Activated naive CD4-positive, alpha-beta T cell treated with Interleukin-2 at 50 U/mL for 16 hours (primary cell): ENCODE measurements at regions not wholly inside any gene's neighbourhood (a gene's known extent, or its start where the extent isn't known, plus 50 kb on each side); places are given as distances from the start of the nearest gene placed in this dataset.

Experiments used
- DNase-seq: peaks from one replicate; pipeline ENCODE4 v3.0.0-alpha.2; 2020

- no peak for DNase-seq
Observed at GRCh38 chr9:115210699-115211098, 92.7 kb upstream of the TNC start.

GRCh38 chr9:115211413-115212124 lies 93.6 kb upstream of the TNC start:
- DNase-seq, result no peak

- no peak for DNase-seq
Observed at GRCh38 chr9:115212125-115212605, 94.2 kb upstream of the TNC start.

GRCh38 chr9:115212832-115213231 lies 94.9 kb upstream of the TNC start:
- no peak for DNase-seq

DNA sequence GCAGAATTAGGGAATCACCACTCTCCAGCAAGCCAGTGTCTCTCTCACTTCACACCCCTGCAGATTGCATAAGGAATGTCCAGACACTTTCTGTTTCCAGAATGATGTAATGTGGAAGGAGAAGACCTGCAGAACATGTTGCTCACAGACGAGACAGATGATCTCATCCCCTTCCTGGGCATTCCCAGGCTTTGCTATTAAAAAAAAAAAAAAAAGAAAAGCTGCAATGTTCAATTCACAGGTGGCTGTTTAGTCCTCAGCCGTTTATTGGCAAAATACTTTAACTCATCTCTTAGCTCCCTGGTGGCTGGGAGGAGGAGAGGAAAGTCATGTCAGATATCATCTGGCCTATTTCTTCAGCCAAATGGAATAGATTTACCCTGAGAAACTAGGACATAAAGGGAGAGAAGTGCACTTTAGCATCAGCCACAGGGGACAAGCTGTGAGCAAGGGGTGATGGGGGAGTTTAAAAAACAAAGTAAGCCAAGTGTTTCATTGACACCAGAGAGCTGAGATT lies 95.9 kb upstream of the TNC start:
- DNase-seq, result no peak

DNA sequence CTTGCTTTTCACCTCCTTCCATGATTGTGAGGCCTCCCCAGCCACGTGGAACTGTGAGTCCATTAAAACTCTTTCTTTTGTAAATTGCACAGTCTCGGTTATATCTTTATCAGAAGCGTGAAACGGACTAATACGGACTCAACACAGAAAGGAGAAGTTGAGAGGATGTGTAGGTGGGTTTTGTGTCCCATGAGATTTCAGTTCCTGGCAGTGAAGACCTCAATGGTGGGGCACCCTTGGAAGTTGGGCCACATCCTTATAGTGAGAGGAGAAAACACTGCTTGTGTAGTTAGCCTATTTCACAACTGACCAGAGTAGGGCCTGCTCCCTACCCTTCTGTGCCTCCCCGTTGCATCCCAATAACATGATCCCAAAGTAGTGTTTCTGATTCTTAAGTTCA lies 98.9 kb upstream of the TNC start:
- no peak for DNase-seq

GRCh38 chr9:115220319-115221005 lies 102.5 kb upstream of the TNC start:
- DNase-seq, result no peak

GRCh38 chr9:115223471-115223870 lies 105.5 kb upstream of the TNC start:
- no peak for DNase-seq

GRCh38 chr9:115225459-115226116 lies 107.6 kb upstream of the TNC start:
- no peak for DNase-seq

- DNase-seq, result no peak
Observed at GRCh38 chr9:115226152-115226551, 108.2 kb upstream of the TNC start.

DNA sequence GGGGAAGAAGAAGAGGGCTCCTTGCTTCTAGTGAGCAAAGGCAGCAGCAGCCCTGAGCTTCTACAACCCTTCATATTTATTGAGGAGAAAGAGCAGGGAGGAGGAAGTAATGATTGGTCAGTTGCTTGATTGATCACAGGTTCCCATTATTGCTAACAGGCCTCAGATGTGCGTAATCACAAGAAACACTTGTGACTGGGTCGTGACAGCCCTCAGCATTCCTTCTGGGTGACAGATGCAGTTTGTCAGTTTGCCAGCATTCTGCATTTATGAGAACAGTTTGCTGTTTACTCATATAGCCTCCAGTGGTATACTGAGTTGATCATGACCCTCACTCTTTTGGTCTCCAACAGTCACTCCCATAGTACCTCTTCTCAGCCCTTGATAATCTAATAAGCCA lies 111.5 kb upstream of the TNC start:
- DNase-seq, result no peak

GRCh38 chr9:115230924-115231515 lies 113.1 kb upstream of the TNC start:
- DNase-seq, result no peak

DNA sequence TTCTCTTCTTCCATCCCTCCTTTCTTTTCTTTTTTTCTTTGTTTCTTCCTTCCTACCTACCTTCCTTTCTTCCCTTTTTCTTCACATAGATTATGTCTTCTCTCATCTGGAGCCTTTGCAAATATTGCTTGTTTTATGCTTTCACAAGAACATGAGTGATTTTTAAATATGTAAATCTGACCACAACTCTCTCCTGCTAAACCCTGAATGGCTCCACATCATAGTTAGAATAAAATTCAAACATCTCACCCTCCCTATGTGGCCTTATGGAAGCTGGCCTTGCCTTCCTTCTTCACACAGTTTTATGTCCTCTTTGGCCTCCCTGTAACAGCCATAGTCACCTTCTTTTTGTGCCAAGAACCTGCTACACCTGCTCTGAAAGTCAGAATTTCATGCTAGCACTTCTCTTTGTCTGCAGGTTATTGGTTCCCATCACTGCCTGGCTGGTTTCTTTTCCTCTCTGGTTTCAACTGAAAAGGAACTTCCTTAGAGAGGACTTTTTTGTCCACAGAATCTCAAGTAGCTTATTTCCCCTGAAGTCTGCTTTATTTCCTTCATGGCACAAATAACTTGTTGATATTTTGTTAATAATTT lies 114.3 kb upstream of the TNC start:
- no peak for DNase-seq

DNA sequence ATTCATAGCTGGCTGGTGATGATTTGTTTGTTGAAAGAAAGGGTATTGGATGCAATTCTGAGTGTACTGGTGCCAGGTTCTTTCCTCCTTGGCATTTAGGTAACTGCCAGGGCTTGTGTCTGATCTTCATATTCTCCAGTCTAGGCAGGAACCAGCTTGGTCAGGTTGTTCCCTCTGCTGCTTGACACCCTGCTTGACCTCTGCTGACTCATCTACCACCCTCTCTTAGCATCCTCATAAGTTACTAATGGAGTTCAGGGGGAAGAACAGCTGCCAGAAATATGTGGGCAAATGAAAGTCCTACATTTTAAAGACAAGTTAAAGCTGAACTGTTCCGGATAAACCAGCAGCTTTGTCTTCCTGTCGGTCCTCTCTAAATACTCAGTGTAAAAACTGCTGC lies 116.1 kb upstream of the TNC start:
- DNase-seq, result no peak

GRCh38 chr9:115235221-115235620 lies 117.3 kb upstream of the TNC start:
- no peak for DNase-seq

GRCh38 chr9:115237385-115237998 lies 119.5 kb upstream of the TNC start:
- DNase-seq, result no peak

DNA sequence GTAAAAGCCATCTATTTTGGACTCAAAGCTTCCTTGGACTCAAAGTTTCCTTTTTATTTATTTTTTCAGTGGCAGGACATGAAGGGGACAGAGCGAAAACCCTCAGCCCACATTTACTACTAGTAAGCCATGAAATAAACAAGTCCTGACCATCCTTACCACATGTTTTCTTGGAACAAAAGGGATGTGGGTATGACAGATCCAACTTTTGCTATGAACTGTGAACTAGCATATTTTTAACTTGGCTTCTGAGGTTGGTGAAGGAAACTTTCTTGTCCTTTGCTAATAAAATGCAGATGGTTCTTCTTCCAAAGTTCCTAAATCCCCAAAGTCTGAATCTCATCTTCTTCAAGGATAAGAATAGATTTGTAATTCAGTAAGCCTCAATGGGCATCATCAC lies 122.7 kb upstream of the TNC start:
- no peak for DNase-seq

DNA sequence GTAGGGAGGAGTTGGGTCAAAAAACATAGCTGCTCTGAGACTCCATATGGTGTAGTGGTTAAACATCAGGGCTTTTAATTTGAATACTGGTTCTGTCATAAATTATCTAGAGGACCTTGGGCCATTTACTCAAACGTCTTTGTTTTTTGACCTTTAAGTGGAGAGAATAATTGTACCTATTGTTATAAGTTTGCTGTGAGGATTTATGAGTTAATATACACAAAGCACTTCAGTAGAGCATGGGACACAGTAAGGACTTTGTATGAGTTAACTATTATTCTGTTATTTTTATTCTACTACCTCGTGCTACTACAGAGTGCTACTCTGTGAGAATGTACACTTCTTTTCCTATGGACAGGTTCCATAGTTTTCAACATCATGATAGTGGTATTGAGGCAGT lies 123.7 kb upstream of the TNC start:
- no peak for DNase-seq

DNA sequence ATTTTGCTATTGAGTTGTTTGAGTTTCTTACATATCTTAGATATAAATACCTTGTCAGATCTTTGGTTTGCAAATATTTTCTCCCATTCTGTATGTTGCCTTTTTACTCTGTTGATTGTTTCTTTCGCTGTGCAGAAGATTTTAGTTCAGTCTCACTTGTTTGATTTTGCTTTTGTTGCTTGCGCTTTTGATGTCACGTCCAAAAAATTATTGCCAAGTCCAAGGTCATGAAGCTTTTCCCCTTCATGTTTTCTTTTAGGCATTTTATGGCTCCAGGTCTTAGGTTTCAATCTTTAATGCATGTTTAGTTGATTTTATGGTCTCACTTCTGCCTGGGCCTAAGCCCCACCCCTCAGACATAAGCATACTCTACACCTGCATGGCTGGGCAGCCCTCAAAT lies 131.5 kb upstream of the TNC start:
- no peak for DNase-seq

DNA sequence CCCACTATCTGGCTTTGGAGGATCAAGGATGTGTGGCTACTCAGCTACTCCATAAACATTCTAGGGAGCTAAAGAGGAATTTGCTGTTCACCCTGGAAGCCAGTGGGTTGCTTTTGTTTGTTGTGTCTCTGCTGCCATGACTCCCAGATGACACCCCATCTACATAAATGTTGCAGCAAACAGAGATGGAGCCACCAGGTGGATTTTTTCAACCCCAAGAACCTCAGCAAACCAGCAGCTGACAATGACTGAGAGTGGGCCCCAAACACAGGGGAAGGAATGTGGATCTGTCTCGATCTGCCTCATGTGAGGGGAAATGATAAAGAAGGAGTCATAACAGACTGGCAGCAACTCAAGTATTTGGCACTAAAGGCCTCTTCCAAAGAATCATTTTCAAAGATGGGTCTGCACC lies 132.7 kb upstream of the TNC start:
- DNase-seq, result no peak

- DNase-seq, result no peak
Observed at GRCh38 chr9:115254287-115255180, 136.6 kb upstream of the TNC start.
